NB4 (cell line): ENCODE measurements at regions not wholly inside any gene's neighbourhood (a gene's known extent, or its start where the extent isn't known, plus 50 kb on each side); places are given as distances from the start of the nearest gene placed in this dataset.

Experiments used
- DNase-seq: peaks from one replicate; pipeline ENCODE4 v3.0.0; 2010; ENCODE audit warnings: low read depth
- H3K4me3 ChIP-seq: one replicate; pipeline ENCODE4 v1.5.1; 2011; ENCODE audit warnings: mild to moderate bottlenecking, low read depth, low read length, moderate library complexity
- MYC ChIP-seq: IDR thresholded peaks from 2 replicates; pipeline ENCODE4 v1.6.1; 2011; ENCODE audit warnings: low read depth, low read length
- POLR2A ChIP-seq: IDR thresholded peaks from 2 replicates; pipeline ENCODE4 v1.6.1; 2011; ENCODE audit warnings: mild to moderate bottlenecking; ENCODE audit not compliant: insufficient read length; ENCODE audit errors: extremely low read depth
- TF ChIP-seq, protein P1 (sequence below): IDR thresholded peaks from one replicate; pipeline ENCODE4 v1.5.1; 2012; ENCODE audit warnings: low read depth, low read length
- TF ChIP-seq, protein P2 (sequence below): IDR thresholded peaks from 2 replicates; pipeline ENCODE4 v1.6.1; 2011; ENCODE audit warnings: low read depth, low read length

GRCh38 chr11:128642571-128642970, 51.3 kb upstream of the FLI1 start:
- no peak for DNase-seq
- TF ChIP-seq, protein P1, sequence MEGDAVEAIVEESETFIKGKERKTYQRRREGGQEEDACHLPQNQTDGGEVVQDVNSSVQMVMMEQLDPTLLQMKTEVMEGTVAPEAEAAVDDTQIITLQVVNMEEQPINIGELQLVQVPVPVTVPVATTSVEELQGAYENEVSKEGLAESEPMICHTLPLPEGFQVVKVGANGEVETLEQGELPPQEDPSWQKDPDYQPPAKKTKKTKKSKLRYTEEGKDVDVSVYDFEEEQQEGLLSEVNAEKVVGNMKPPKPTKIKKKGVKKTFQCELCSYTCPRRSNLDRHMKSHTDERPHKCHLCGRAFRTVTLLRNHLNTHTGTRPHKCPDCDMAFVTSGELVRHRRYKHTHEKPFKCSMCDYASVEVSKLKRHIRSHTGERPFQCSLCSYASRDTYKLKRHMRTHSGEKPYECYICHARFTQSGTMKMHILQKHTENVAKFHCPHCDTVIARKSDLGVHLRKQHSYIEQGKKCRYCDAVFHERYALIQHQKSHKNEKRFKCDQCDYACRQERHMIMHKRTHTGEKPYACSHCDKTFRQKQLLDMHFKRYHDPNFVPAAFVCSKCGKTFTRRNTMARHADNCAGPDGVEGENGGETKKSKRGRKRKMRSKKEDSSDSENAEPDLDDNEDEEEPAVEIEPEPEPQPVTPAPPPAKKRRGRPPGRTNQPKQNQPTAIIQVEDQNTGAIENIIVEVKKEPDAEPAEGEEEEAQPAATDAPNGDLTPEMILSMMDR: no peak
- TF ChIP-seq, protein P2, sequence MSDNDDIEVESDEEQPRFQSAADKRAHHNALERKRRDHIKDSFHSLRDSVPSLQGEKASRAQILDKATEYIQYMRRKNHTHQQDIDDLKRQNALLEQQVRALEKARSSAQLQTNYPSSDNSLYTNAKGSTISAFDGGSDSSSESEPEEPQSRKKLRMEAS: no peak
- TF ChIP-seq MYC (no peak), POLR2A (no peak)
- H3K4me3 ChIP-seq: no peak overlapping the region

GRCh38 chr11:128643661-128644317, 50.1 kb upstream of the FLI1 start:
- peak; percentile 25 for DNase-seq
- H3K4me3 ChIP-seq: no peak overlapping the region
- TF ChIP-seq, protein P2: no peak
- TF ChIP-seq, protein P1: peak; percentile 10
- TF ChIP-seq POLR2A: no peak
